WERI-Rb-1 (cell line): ENCODE measurements at regions not wholly inside any gene's neighbourhood (a gene's known extent, or its start where the extent isn't known, plus 50 kb on each side); places are given as distances from the start of the nearest gene placed in this dataset.

Experiments used
- DNase-seq: peaks from one replicate; pipeline ENCODE4 v3.0.0-alpha.2; 2020
- H3K27ac ChIP-seq: fragments of 250-450 bp; sonication (Bioruptor Pico); 2 replicates; pipeline ENCODE4 v1.5.1; 2020; ENCODE audit warnings: mild to moderate bottlenecking, moderate library complexity
- H3K27me3 ChIP-seq: fragments of 250-450 bp; sonication (Bioruptor Pico); 2 replicates; pipeline ENCODE4 v1.5.1; 2021; ENCODE audit warnings: mild to moderate bottlenecking, low read depth, moderate library complexity; ENCODE audit not compliant: insufficient read depth, severe bottlenecking
- H3K36me3 ChIP-seq: fragments of 250-450 bp; sonication (Bioruptor Pico); 2 replicates; pipeline ENCODE4 v1.5.1; 2020; ENCODE audit warnings: mild to moderate bottlenecking, moderate library complexity
- H3K4me3 ChIP-seq: 2 replicates; pipeline ENCODE4 v1.5.1; 2011; ENCODE audit warnings: low read depth, mild to moderate bottlenecking, control low read depth, low read length
- H3K9me3 ChIP-seq: fragments of 250-450 bp; sonication (Bioruptor Pico); 2 replicates; pipeline ENCODE4 v1.5.1; 2021; ENCODE audit warnings: mild to moderate bottlenecking, moderate library complexity; ENCODE audit not compliant: severe bottlenecking
- TF ChIP-seq, protein P1 (sequence below): IDR thresholded peaks from 2 replicates; pipeline ENCODE4 v1.5.1; 2011; ENCODE audit warnings: low read depth, mild to moderate bottlenecking, control low read depth, inconsistent platforms, low read length

GRCh38 chr12:58066296-58066695 lies 124.9 kb downstream of the ATP23 start:
- no peaks in the 10 kb centered on the region for H3K36me3 ChIP-seq
- no peak overlapping the region for H3K4me3 ChIP-seq
- no peak for DNase-seq
- no peaks in the 10 kb centered on the region for H3K9me3 ChIP-seq
- no peaks in the 10 kb centered on the region for H3K27me3 ChIP-seq
- TF ChIP-seq, protein P1, sequence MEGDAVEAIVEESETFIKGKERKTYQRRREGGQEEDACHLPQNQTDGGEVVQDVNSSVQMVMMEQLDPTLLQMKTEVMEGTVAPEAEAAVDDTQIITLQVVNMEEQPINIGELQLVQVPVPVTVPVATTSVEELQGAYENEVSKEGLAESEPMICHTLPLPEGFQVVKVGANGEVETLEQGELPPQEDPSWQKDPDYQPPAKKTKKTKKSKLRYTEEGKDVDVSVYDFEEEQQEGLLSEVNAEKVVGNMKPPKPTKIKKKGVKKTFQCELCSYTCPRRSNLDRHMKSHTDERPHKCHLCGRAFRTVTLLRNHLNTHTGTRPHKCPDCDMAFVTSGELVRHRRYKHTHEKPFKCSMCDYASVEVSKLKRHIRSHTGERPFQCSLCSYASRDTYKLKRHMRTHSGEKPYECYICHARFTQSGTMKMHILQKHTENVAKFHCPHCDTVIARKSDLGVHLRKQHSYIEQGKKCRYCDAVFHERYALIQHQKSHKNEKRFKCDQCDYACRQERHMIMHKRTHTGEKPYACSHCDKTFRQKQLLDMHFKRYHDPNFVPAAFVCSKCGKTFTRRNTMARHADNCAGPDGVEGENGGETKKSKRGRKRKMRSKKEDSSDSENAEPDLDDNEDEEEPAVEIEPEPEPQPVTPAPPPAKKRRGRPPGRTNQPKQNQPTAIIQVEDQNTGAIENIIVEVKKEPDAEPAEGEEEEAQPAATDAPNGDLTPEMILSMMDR: no peak
- no peak overlapping the region for H3K27ac ChIP-seq

GRCh38 chr12:58067610-58068387 lies 126.4 kb downstream of the ATP23 start:
- no peaks in the 10 kb centered on the region for H3K9me3 ChIP-seq
- no peak overlapping the region for H3K27ac ChIP-seq
- DNase-seq: no peak
- TF ChIP-seq, protein P1: no peak
- H3K4me3 ChIP-seq: no peak overlapping the region
- no peaks in the 10 kb centered on the region for H3K27me3 ChIP-seq
- H3K36me3 ChIP-seq: no peaks in the 10 kb centered on the region

DNA sequence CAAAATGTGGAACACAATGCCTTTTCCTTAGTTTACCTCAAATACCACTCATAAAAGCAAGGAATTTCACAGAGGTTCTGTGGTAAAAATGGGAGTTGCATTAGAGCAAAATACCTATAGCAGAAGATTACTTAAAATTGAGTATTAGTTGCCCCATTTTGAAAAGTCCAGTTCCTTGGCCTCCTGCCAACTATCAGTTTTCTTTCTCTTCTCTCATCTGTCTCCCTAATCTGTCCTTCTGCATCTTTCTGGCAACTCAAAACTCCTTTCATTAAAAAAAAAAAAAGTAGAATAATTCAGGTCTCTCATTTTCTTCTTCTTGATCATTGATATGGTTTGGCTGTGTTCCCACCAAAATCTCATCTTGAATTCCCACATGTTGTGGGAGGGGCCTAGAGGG lies 127.3 kb downstream of the ATP23 start:
- H3K27me3 ChIP-seq: no peaks in the 10 kb centered on the region
- DNase-seq: no peak
- H3K27ac ChIP-seq: no peak overlapping the region
- no peak overlapping the region for H3K4me3 ChIP-seq
- no peaks in the 10 kb centered on the region for H3K9me3 ChIP-seq
- TF ChIP-seq, protein P1: no peak
- no peaks in the 10 kb centered on the region for H3K36me3 ChIP-seq

- TF ChIP-seq, protein P1: no peak
- H3K27ac ChIP-seq: no peak overlapping the region
- DNase-seq: no peak
These were observed 128.0 kb downstream of the ATP23 start for GRCh38 chr12:58069268-58069963.

DNA sequence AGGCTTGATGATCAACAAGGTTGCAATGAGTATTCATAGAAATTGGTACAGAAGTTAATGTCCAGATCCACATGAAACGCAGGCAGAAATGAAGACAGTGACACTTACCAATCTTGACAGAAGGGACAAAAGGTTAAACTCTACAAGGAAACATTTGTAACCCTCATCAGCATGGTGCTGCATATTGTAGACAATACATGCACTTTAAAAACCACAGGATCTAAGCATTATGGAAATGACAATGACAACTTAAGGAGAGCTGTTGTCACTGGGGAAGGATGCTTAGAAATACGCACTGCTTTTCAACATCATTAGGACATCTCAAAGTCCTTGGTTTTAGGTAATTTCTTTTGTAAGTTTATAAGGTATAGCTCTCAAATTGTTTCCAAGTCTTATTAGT lies 130.6 kb downstream of the ATP23 start:
- no peaks in the 10 kb centered on the region for H3K9me3 ChIP-seq
- H3K27ac ChIP-seq: no peak overlapping the region
- no peak overlapping the region for H3K4me3 ChIP-seq
- no peak for DNase-seq
- TF ChIP-seq, protein P1: no peak
- H3K27me3 ChIP-seq: no peaks in the 10 kb centered on the region
- H3K36me3 ChIP-seq: no peaks in the 10 kb centered on the region

More at GRCh38 chr12:58069268-58069963, 128.0 kb downstream of the ATP23 start:
- no peaks in the 10 kb centered on the region for H3K36me3 ChIP-seq
- no peaks in the 10 kb centered on the region for H3K9me3 ChIP-seq
- no peak overlapping the region for H3K4me3 ChIP-seq
- no peaks in the 10 kb centered on the region for H3K27me3 ChIP-seq
